Astrocyte of the spinal cord (primary cell): ENCODE measurements at regions not wholly inside any gene's neighbourhood (a gene's known extent, or its start where the extent isn't known, plus 50 kb on each side); places are given as distances from the start of the nearest gene placed in this dataset.

ENCODE experiments used
- DNase-seq: peaks from one replicate; pipeline ENCODE4 v3.0.0; 2011; ENCODE audit warnings: low read depth, low spot score
- H3K4me3 ChIP-seq: 2 replicates; pipeline ENCODE4 v1.5.1; 2011; ENCODE audit warnings: low read depth, mild to moderate bottlenecking, low read length, moderate library complexity
- in situ Hi-C: cut with HindIII; loops from 2 replicates; pipeline ENCODE4 v1.10.0; 2017; ENCODE audit warnings: low sequenced_read_pairs
- TF ChIP-seq, protein P1 (sequence below): IDR thresholded peaks from 2 replicates; pipeline ENCODE4 v1.5.1; 2012; ENCODE audit warnings: low read depth, mild to moderate bottlenecking, low read length, inconsistent platforms

DNA sequence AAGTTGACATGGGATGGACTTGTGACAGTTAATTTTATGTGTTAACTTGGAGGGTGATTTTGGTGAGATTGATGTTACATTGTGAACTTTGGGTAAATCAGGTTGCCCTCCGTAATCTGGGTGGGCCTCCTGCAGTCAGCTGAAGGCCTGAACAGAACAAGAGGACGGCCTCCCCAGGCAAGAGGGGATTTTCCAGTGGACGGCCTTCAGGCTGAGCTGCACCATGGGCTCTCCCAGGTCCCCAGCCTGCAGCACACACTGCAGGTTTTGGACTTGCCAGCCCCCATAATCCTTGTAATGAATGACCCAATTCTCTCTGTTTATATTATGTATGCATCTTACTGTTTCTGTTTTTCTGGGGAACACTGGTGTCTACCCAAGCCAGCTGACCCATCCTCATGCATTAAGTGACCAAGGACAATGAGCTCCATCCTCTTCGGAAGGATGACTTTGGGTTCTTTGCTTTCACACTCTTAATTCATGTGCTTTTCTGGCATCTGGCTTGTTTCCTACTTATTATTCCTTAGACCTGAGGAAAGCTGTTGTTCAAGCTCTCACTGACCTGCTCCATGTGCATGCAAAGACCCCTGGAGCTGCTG, 64.2 kb downstream of the DACT2 start:
- in situ Hi-C loops = no loop called here
- TF ChIP-seq, protein P1, sequence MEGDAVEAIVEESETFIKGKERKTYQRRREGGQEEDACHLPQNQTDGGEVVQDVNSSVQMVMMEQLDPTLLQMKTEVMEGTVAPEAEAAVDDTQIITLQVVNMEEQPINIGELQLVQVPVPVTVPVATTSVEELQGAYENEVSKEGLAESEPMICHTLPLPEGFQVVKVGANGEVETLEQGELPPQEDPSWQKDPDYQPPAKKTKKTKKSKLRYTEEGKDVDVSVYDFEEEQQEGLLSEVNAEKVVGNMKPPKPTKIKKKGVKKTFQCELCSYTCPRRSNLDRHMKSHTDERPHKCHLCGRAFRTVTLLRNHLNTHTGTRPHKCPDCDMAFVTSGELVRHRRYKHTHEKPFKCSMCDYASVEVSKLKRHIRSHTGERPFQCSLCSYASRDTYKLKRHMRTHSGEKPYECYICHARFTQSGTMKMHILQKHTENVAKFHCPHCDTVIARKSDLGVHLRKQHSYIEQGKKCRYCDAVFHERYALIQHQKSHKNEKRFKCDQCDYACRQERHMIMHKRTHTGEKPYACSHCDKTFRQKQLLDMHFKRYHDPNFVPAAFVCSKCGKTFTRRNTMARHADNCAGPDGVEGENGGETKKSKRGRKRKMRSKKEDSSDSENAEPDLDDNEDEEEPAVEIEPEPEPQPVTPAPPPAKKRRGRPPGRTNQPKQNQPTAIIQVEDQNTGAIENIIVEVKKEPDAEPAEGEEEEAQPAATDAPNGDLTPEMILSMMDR = no peak
- no peak for DNase-seq

DNA sequence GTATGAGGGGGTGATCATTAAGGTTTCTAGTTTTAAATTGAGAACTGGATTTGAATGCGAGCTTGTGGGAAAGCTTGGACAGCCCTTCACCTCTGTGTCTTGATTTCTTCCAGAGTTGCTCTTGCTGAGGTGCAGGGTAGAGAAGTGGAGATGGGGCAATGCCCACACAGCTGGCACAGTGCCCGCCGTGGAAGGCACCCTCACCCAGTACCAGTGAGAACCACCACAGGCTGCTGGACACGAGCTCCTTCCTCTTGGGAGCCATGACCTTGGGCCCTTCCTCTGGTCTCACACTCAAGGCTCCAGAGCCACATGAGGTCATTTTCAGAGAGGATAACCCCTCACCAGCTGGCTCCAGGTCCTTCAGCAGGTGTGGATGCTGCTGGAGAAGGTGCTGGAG, 67.3 kb downstream of the DACT2 start:
- TF ChIP-seq, protein P1 = no peak
- no peak overlapping the region for H3K4me3 ChIP-seq
- in situ Hi-C loops = no loop called here
- no peak for DNase-seq

More for the DNA sequence above, 64.2 kb downstream of the DACT2 start:
- no peak overlapping the region for H3K4me3 ChIP-seq

DNA sequence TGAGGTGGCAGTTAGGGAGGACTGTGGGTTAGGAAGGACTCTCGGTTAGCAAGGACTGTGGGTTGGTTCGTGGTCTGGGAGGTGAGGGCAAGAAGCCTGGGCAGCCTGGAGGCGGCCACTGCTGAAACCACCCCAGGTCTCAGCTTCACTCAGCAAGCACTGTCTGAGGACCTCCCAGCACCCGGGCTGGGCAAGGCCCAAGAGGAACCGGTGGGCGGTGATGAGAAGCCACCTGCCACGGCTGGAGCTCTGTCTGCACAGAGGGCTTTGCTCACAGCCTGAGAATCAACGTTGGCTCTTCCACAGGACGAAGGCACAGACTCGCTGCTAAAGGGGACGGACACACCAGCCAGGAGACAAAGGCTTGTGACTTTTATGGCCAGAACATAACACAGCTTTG, 69.3 kb downstream of the DACT2 start:
- no peak overlapping the region for H3K4me3 ChIP-seq
- TF ChIP-seq, protein P1 = no peak
- in situ Hi-C loops = no loop called here
- DNase-seq = no peak

DNA sequence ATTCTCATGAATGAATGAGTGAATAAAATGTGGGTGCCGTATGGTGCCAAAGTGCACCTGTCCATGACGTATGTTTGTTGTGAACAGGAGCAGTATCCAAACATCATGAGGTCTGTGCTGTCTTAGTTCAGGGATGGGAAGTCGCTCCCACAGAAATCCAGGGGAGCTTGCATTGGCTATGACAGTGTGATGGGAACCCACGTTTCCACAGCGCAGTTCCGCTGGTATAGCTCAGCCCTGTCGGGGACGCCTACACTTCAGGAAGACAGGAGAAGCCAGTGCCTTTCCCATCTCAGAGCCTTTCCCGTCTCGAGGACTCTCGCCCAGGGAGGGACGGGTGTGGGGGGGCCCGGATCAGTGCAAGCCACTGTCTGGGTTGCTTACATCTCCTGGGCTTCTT, 69.8 kb downstream of the DACT2 start:
- DNase-seq = no peak
- in situ Hi-C loops = no loop called here
- no peak overlapping the region for H3K4me3 ChIP-seq
- TF ChIP-seq, protein P1 = no peak

DNA sequence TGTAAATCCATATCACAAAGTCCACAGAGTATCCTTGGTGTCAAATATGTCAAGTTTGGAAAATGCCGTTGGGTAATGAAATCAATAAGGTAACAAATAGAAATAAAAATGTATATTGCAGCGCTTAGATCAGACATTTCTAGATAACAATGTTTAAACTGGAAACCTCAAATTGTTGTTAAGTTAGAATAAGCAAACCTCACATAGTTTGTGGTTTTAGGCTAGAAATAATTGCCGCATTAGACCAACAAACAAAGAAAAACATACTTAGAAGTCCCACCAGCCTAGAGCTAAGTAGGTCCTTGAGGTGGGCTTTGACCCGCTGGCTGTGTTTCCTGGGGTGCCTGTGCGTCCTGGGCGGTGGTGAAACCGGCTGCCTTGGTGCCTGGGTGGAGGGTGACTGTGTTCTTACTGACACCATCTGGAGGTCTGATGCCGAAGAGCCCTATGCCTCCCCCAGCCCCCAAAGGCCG, 71.4 kb downstream of the DACT2 start:
- in situ Hi-C loops = no loop called here
- DNase-seq = no peak
- TF ChIP-seq, protein P1 = no peak
- H3K4me3 ChIP-seq = no peak overlapping the region

DNA sequence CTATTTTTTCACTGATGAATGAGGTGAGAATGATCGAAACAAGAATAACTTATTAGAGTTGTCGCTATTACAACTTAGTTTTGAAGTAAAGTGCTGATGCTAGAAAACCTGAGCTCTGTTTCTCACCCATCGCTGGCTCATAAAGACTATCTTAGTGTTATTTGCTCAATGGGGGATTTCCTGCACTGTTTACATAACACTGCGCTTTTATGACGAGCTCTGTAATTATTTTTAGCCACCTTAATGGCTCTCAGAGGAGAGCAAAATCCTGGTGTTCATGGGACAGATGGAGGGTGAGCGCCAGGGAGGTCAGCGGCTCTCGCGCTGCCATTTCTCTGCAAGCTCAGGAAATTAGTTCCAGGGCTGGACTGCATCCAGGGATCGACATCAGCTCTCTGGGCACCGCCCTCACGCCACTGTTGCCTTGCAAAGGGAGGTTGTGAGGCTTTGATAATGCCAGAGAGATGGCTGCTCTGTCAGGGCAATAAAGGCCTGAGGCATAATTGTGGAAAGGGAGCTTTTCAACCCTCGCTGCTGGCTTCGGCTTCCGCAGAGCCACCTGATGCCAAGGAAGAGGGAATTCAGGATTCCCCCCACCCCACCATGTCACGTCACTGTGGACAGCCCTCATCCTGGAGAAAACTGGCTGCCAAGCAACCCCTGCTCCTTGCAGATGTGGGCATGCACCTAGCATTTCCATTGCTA, 72.0 kb downstream of the DACT2 start:
- no peak overlapping the region for H3K4me3 ChIP-seq
- TF ChIP-seq, protein P1 = no peak
- in situ Hi-C loops = no loop called here
- DNase-seq = no peak
